Epithelial cell of proximal tubule (primary cell): ENCODE measurements at regions not wholly inside any gene's neighbourhood (a gene's known extent, or its start where the extent isn't known, plus 50 kb on each side); places are given as distances from the start of the nearest gene placed in this dataset.

ENCODE experiments used
- DNase-seq: peaks from one replicate; pipeline ENCODE4 v3.0.0-alpha.2; 2011; ENCODE audit warnings: low read depth
- H3K4me3 ChIP-seq: 2 replicates; pipeline ENCODE4 v1.5.1; 2011; ENCODE audit warnings: low read depth, mild to moderate bottlenecking, low read length
- TF ChIP-seq, protein P1 (sequence below): conservative IDR thresholded peaks from 2 replicates; pipeline ENCODE4 v1.5.1; 2012; ENCODE audit warnings: low read depth, mild to moderate bottlenecking, low read length

DNA sequence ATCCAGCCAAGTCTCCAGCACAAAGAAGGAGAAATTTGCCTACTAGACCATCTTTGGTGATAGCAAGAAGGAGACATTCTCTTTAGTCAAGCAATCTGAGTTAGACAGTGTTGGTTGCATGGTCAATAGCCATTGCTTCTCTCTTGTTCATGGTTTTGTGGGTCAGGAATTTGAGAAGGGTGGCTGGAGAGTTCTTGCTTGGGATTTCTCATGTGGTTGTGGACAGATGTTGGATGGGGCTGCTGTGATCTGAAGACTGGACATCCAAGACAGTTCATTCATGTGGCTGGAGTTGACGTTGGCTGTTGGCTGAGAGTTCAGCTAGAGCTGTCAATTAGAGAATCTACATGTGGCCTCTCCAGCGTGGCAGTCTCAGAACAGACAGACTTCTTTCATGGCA lies 322.3 kb upstream of the PRDM1 start:
- TF ChIP-seq, protein P1, sequence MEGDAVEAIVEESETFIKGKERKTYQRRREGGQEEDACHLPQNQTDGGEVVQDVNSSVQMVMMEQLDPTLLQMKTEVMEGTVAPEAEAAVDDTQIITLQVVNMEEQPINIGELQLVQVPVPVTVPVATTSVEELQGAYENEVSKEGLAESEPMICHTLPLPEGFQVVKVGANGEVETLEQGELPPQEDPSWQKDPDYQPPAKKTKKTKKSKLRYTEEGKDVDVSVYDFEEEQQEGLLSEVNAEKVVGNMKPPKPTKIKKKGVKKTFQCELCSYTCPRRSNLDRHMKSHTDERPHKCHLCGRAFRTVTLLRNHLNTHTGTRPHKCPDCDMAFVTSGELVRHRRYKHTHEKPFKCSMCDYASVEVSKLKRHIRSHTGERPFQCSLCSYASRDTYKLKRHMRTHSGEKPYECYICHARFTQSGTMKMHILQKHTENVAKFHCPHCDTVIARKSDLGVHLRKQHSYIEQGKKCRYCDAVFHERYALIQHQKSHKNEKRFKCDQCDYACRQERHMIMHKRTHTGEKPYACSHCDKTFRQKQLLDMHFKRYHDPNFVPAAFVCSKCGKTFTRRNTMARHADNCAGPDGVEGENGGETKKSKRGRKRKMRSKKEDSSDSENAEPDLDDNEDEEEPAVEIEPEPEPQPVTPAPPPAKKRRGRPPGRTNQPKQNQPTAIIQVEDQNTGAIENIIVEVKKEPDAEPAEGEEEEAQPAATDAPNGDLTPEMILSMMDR = no peak
- no peak for DNase-seq
- H3K4me3 ChIP-seq = no peak overlapping the region

DNA sequence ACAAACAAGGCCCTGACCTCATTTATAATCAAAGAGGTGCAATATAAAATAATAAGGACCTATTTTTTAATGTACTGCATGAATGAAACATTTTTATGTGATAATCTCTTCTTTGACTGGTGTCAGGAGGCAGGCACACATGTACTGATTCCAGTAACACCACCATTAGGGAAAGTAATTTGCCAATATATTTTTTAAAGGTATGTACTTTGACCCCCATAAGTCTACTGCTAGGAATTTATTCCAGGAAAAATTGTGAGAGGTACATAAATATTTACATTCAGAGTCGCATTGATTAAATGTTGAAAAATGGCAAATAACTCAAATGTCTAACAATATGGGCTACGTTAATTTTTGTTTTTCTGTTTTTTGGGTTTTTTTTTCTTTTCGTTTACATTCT lies 325.4 kb upstream of the PRDM1 start:
- TF ChIP-seq, protein P1 = no peak
- H3K4me3 ChIP-seq = no peak overlapping the region
- DNase-seq = no peak

DNA sequence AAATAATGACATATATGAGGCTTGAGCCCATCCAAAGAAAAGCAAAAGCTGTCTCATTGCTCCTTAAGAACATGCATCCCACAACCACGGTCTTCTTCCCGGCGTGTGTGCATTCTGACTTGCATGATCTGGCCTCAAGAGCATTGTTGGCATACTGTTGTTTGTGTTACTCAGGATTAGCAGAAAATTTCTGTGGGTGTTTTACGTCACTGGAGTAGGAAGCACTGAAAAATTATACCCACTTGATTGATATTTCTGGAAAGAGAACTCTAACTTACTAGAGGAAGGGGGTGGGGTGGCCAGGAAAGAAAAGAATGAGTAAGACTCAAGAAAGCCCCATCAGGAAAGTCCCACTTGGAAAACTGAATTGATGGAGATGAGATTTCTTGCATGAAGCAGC lies 326.2 kb upstream of the PRDM1 start:
- TF ChIP-seq, protein P1 = no peak
- no peak for DNase-seq
- no peak overlapping the region for H3K4me3 ChIP-seq

DNA sequence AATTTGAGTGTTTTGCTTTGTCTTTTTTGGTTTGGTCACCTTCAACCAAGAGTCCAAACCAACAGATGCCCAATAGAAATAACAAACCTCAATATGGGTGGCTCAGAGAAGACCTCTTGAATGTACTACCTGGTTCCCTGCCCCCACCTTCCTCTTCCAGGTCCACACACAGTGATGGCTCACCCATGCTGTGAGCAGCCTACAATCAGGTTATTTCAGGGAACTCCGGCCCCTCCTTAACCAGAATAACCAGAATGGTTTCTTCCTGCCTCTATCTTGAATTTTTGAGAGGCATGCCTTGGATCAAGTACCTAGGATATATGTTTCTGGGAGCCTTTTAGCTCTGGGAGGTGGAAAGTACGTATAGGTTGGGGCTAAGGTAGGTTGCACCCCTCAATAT lies 327.1 kb upstream of the PRDM1 start:
- TF ChIP-seq, protein P1 = no peak

DNA sequence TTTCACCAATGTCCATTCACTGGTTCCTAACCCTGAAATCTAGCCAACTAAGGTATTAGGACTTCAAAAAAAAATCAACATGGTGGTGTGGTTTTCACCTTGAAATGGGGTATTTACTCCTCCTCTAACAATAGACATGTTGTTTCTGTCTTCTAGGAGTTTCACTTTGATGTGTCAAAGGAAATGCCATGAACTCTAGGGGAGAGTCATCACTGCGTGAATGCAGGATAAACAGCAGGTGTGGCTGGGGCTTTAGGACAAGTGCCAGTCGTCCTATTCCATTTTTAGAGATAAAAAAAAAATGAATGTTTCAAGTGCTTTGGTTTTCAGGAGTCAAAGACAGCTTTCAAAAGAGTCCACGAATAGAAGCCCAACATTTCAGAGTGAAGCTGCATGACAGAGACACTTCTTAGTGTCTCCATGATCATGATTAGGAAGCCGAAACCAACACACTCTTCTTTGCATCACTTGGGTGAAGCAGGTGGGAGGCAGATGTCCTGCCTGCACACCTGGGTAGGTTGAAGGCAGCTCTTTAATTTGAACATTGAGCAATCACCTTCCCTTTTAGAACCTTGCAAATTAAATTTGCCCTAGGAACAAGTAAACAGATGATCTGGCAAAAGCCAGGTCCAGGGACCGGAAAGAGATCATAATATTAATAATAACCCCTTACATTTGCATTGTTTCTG lies 328.5 kb upstream of the PRDM1 start:
- DNase-seq = no peak
- H3K4me3 ChIP-seq = no peak overlapping the region
- TF ChIP-seq, protein P1 = no peak

More for the DNA sequence above, 327.1 kb upstream of the PRDM1 start:
- no peak for DNase-seq
- H3K4me3 ChIP-seq = no peak overlapping the region

DNA sequence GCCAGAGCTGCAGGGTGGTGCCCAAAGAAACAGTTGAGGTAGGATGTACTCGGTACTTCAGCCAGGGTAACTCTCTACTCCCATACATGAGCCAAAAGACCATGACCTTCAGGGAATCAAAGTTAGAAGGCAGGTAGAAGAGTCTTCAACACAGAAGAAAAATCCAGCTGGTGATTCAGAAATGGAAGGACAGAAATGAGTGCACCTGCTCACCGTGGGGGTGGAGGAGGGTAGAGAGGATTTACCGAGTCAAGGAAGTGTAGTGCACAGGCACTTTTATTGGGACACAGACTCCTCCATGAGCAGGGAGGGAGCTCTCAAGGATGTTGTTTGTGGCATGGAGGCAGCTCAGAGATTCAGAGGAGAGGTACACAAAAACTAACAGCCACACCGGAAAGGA lies 330.3 kb upstream of the PRDM1 start:
- H3K4me3 ChIP-seq = no peak overlapping the region
- no peak for DNase-seq
- TF ChIP-seq, protein P1 = no peak

DNA sequence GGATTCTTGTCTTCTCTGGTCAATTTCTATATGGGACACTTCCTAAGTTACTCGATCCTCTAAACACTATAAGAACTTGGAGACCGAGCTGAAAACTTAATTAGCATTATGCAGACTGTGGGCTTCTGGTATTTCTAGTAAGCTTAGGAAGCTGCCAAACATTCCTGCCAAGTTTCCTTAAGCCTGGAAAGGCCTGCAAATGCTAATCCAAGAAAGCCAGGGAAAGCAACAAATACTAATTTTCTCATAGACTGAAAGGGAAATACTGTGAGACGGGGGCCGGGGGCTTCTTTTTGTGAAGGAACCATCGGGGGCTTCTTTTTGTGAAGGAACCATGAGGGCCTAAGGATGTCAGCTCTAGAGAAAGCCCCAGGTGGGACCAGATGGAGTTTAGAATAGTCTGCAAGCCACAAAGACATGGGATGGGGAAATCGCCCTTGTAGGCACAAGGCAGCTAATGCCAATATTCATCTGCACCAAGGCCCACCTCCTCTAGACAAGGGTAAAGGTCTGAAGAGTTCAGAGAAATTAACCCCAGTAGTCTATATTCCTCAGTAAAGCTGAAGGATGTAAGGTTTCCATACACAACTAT lies 332.4 kb upstream of the PRDM1 start:
- H3K4me3 ChIP-seq = no peak overlapping the region
- no peak for DNase-seq
- TF ChIP-seq, protein P1 = no peak
